SJSA1 (cell line): ENCODE measurements at regions not wholly inside any gene's neighbourhood (a gene's known extent, or its start where the extent isn't known, plus 50 kb on each side); places are given as distances from the start of the nearest gene placed in this dataset.

ENCODE experiments used
- DNase-seq, 2 experiments: peaks; one replicate each; pipeline ENCODE4 v3.0.0-alpha.2; 2015 to 2020; ENCODE audit warnings: low spot score in 2 of 2, low read depth in 1 of 2
- H3K27ac ChIP-seq: fragments of 250-450 bp; sonication (Bioruptor Pico); 2 replicates; pipeline ENCODE4 v1.5.1; 2020; ENCODE audit warnings: mild to moderate bottlenecking, moderate library complexity
- H3K27me3 ChIP-seq: fragments of 250-450 bp; sonication (Bioruptor Pico); replicated peaks from 2 replicates; pipeline ENCODE4 v1.5.1; 2020; ENCODE audit warnings: mild to moderate bottlenecking, moderate library complexity
- H3K36me3 ChIP-seq: fragments of 250-450 bp; sonication (Bioruptor Pico); 2 replicates; pipeline ENCODE4 v1.5.1; 2020; ENCODE audit warnings: mild to moderate bottlenecking
- H3K4me1 ChIP-seq: fragments of 250-450 bp; sonication (Bioruptor Pico); replicated peaks from 2 replicates; pipeline ENCODE4 v1.6.1; 2021; ENCODE audit warnings: mild to moderate bottlenecking
- H3K4me3 ChIP-seq: fragments of 250-450 bp; sonication (Bioruptor Pico); 2 replicates; pipeline ENCODE4 v1.5.1; 2020; ENCODE audit warnings: mild to moderate bottlenecking
- H3K9me3 ChIP-seq: fragments of 250-450 bp; sonication (Bioruptor Pico); replicated peaks from 2 replicates; pipeline ENCODE4 v1.5.1; 2020; ENCODE audit warnings: mild to moderate bottlenecking

- H3K4me1 ChIP-seq: no peaks in the 10 kb centered on the region
- H3K27me3 ChIP-seq: no peaks in the 10 kb centered on the region
- DNase-seq: no peak
- H3K27ac ChIP-seq: no peak overlapping the region
- no peak overlapping the region for H3K4me3 ChIP-seq
- no peaks in the 10 kb centered on the region for H3K9me3 ChIP-seq
- no peaks in the 10 kb centered on the region for H3K36me3 ChIP-seq
Observed at GRCh38 chr12:39048395-39048794, 143.0 kb upstream of the CPNE8 start.

GRCh38 chr12:39047539-39048262, 142.3 kb upstream of the CPNE8 start:
- Histone ChIP-seq H3K27me3 (no peaks in the 10 kb centered on the region), H3K4me3 (no peak overlapping the region), H3K27ac (no peak overlapping the region), H3K4me1 (no peaks in the 10 kb centered on the region), H3K36me3 (no peaks in the 10 kb centered on the region), H3K9me3 (no peaks in the 10 kb centered on the region)
- DNase-seq: no peak

- H3K36me3 ChIP-seq: no peaks in the 10 kb centered on the region
- H3K27ac ChIP-seq: no peak overlapping the region
- no peaks in the 10 kb centered on the region for H3K27me3 ChIP-seq
- H3K4me3 ChIP-seq: no peak overlapping the region
- DNase-seq: no peak
- no peaks in the 10 kb centered on the region for H3K9me3 ChIP-seq
- no peaks in the 10 kb centered on the region for H3K4me1 ChIP-seq
Observed at GRCh38 chr12:39044754-39045153, 139.4 kb upstream of the CPNE8 start.

- no peaks in the 10 kb centered on the region for H3K9me3 ChIP-seq
- no peak overlapping the region for H3K4me3 ChIP-seq
- H3K27me3 ChIP-seq: no peaks in the 10 kb centered on the region
- no peak overlapping the region for H3K27ac ChIP-seq
- no peak for DNase-seq
- H3K4me1 ChIP-seq: no peaks in the 10 kb centered on the region
- H3K36me3 ChIP-seq: no peaks in the 10 kb centered on the region
Observed at GRCh38 chr12:39043424-39043822, 138.0 kb upstream of the CPNE8 start.

- Histone ChIP-seq H3K4me1 (no peaks in the 10 kb centered on the region), H3K27me3 (no peaks in the 10 kb centered on the region), H3K36me3 (no peaks in the 10 kb centered on the region), H3K9me3 (no peaks in the 10 kb centered on the region), H3K4me3 (no peak overlapping the region), H3K27ac (no peak overlapping the region)
- DNase-seq: no peak
Observed at GRCh38 chr12:39040275-39040674, 134.9 kb upstream of the CPNE8 start.

- Histone ChIP-seq H3K27me3 (no peaks in the 10 kb centered on the region), H3K9me3 (no peaks in the 10 kb centered on the region), H3K27ac (no peak overlapping the region), H3K4me3 (no peak overlapping the region), H3K36me3 (no peaks in the 10 kb centered on the region), H3K4me1 (no peaks in the 10 kb centered on the region)
- no peak for DNase-seq
Observed at GRCh38 chr12:39037115-39037514, 131.7 kb upstream of the CPNE8 start.

GRCh38 chr12:39036105-39036504, 130.7 kb upstream of the CPNE8 start:
- Histone ChIP-seq H3K27me3 (no peaks in the 10 kb centered on the region), H3K9me3 (no peaks in the 10 kb centered on the region), H3K36me3 (no peaks in the 10 kb centered on the region), H3K4me1 (no peaks in the 10 kb centered on the region), H3K27ac (no peak overlapping the region), H3K4me3 (no peak overlapping the region)
- no peak for DNase-seq

GRCh38 chr12:39033782-39034181, 128.4 kb upstream of the CPNE8 start:
- Histone ChIP-seq H3K4me1 (no peaks in the 10 kb centered on the region), H3K9me3 (no peaks in the 10 kb centered on the region), H3K27me3 (no peaks in the 10 kb centered on the region), H3K27ac (no peak overlapping the region), H3K4me3 (no peak overlapping the region), H3K36me3 (no peaks in the 10 kb centered on the region)
- no peak for DNase-seq

GRCh38 chr12:39032448-39032847, 127.1 kb upstream of the CPNE8 start:
- Histone ChIP-seq H3K27ac (no peak overlapping the region), H3K4me3 (no peak overlapping the region), H3K9me3 (no peaks in the 10 kb centered on the region), H3K4me1 (no peaks in the 10 kb centered on the region), H3K36me3 (no peaks in the 10 kb centered on the region), H3K27me3 (no peaks in the 10 kb centered on the region)
- DNase-seq: no peak

GRCh38 chr12:39032034-39032433, 126.6 kb upstream of the CPNE8 start:
- no peak overlapping the region for H3K4me3 ChIP-seq
- DNase-seq: no peak

GRCh38 chr12:39028382-39028781, 123.0 kb upstream of the CPNE8 start:
- no peak for DNase-seq
- Histone ChIP-seq H3K27me3 (no peaks in the 10 kb centered on the region), H3K4me3 (no peak overlapping the region), H3K9me3 (no peaks in the 10 kb centered on the region), H3K27ac (no peak overlapping the region), H3K4me1 (no peaks in the 10 kb centered on the region), H3K36me3 (no peaks in the 10 kb centered on the region)

More at GRCh38 chr12:39032034-39032433, 126.6 kb upstream of the CPNE8 start:
- Histone ChIP-seq H3K9me3 (no peaks in the 10 kb centered on the region), H3K27ac (no peak overlapping the region), H3K27me3 (no peaks in the 10 kb centered on the region), H3K36me3 (no peaks in the 10 kb centered on the region), H3K4me1 (no peaks in the 10 kb centered on the region)

GRCh38 chr12:39012870-39013269, 107.5 kb upstream of the CPNE8 start:
- Histone ChIP-seq H3K4me3 (no peak overlapping the region), H3K9me3 (no peaks in the 10 kb centered on the region), H3K27me3 (no peaks in the 10 kb centered on the region), H3K27ac (no peak overlapping the region), H3K4me1 (no peaks in the 10 kb centered on the region), H3K36me3 (no peaks in the 10 kb centered on the region)
- DNase-seq: no peak

- no peaks in the 10 kb centered on the region for H3K4me1 ChIP-seq
- H3K27me3 ChIP-seq: no peaks in the 10 kb centered on the region
- H3K27ac ChIP-seq: no peak overlapping the region
- no peaks in the 10 kb centered on the region for H3K36me3 ChIP-seq
- no peak for DNase-seq
- no peaks in the 10 kb centered on the region for H3K9me3 ChIP-seq
- H3K4me3 ChIP-seq: no peak overlapping the region
Observed at GRCh38 chr12:39011166-39011565, 105.8 kb upstream of the CPNE8 start.

- H3K36me3 ChIP-seq: no peaks in the 10 kb centered on the region
Observed at GRCh38 chr12:39010406-39010805, 105.0 kb upstream of the CPNE8 start.

GRCh38 chr12:39007619-39008018, 102.2 kb upstream of the CPNE8 start:
- Histone ChIP-seq H3K4me3 (no peak overlapping the region), H3K9me3 (no peaks in the 10 kb centered on the region), H3K36me3 (no peaks in the 10 kb centered on the region), H3K4me1 (no peaks in the 10 kb centered on the region), H3K27ac (no peak overlapping the region), H3K27me3 (no peaks in the 10 kb centered on the region)
- no peak for DNase-seq

More at GRCh38 chr12:39010406-39010805, 105.0 kb upstream of the CPNE8 start:
- Histone ChIP-seq H3K4me1 (no peaks in the 10 kb centered on the region), H3K27me3 (no peaks in the 10 kb centered on the region), H3K27ac (no peak overlapping the region), H3K9me3 (no peaks in the 10 kb centered on the region), H3K4me3 (no peak overlapping the region)
- no peak for DNase-seq
